ENCODE measurements at regions not wholly inside any gene's neighbourhood (a gene's known extent, or its start where the extent isn't known, plus 50 kb on each side); places are given as distances from the start of the nearest gene placed in this dataset.
"Not testable (repeated sequence)": the region's sequence is repeated elsewhere in the genome, so short reads cannot be mapped to it uniquely, and the experiment has no call there.

DNA sequence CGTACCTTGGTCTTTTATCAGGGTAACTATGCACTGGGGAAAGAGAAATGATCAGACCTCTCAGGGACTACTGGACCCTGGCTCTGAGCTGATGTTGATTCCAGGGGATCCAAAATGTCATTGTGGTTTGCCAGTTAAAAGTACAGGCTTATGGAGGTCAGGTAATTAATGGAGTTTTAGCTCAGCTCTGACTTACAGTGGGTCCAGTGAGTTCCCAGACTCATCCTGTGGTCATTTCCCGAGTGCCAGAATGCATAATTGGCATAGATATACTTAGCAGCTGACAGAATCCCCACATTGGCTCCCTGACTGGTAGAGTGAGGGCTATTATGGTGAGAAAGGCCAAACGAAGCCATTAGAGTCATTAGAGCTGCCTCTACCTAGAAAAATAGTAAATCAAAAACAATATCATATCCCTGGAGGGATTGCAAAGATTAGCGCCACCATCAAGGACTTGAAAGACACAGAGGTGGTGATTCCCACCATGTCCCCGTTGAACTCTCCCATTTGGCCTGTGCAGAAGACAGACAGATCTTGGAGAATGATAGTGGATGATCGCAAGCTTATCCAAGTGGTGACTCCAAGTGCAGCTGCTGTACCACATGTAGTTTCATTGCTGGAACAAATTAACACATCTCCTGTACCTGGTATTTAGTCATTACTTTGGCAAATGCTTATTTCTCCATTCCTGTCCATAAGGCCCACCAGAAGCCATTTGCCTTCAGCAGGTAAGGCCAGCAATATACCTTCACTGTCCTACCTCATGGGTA, 152.4 kb downstream of the THBS2 start:
- no peak overlapping the region for H3K27ac ChIP-seq

DNA sequence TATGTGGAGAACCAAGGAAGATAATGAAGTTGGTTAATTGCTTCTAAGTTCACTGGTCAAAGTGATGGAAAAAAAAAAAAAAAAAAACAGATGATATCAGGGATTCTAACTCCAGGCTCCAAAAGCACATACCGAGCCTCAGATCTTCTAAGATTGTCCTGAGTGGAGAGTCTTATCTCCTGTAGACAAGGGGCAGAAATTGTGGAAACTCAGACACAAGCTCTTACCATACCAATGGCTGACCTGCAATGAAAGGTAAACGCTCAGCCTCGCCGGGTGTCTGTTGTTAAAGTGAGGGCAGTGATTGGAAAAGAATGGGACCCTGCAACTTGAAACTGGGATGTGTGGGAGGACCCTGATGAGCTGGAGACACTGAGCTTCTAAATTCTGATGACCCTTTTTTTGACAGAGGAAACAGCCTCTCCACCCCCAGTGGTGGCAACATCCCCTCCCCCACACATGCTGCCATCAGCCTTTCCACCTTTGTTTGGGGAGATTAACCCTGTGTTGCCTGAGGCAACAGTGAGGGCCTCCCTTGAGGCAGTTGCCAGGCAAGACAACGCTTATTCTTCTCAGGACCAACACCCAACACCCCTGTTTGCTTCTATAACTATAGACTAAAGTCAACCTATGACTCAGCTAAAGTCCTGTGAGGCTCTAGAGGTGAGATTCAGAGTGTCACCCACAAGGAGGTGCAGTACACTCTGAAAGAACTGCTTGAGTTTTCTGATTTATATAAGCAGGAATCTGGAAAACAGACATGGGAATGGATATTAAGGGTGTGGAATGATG, 154.0 kb downstream of the THBS2 start:
- H3K27ac ChIP-seq = no peak overlapping the region
- TF ChIP-seq, protein P1, sequence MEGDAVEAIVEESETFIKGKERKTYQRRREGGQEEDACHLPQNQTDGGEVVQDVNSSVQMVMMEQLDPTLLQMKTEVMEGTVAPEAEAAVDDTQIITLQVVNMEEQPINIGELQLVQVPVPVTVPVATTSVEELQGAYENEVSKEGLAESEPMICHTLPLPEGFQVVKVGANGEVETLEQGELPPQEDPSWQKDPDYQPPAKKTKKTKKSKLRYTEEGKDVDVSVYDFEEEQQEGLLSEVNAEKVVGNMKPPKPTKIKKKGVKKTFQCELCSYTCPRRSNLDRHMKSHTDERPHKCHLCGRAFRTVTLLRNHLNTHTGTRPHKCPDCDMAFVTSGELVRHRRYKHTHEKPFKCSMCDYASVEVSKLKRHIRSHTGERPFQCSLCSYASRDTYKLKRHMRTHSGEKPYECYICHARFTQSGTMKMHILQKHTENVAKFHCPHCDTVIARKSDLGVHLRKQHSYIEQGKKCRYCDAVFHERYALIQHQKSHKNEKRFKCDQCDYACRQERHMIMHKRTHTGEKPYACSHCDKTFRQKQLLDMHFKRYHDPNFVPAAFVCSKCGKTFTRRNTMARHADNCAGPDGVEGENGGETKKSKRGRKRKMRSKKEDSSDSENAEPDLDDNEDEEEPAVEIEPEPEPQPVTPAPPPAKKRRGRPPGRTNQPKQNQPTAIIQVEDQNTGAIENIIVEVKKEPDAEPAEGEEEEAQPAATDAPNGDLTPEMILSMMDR (conservative IDR thresholded peaks at IDR 0.05) = no peak
- no peak for TF ChIP-seq ZFX (IDR thresholded peaks at IDR 0.05)

More for the DNA sequence above, 152.4 kb downstream of the THBS2 start:
- TF ChIP-seq, protein P1 (conservative IDR thresholded peaks at IDR 0.05) = no peak
- no peak for TF ChIP-seq ZFX (IDR thresholded peaks at IDR 0.05)

DNA sequence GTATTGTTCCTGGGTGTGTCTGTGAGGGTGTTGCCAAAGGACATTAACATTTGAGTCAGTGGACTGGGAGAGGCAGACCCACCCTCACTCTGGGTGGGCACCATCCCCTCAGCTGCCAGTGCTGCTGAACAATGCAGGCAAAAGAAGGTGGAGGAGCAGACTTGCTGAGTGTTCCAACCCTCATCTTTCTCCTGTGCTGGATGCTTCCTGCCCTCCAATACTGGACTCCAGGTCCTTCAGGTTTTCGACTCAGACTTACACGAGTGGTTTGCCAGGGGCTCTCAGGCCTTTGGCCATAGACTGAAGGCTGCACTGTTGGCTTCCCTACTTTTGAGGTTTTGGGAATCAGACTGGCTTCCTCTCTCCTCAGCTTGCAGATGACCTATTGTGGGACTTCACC, 155.0 kb downstream of the THBS2 start:
- not testable (repeated sequence) for H3K27ac ChIP-seq

DNA sequence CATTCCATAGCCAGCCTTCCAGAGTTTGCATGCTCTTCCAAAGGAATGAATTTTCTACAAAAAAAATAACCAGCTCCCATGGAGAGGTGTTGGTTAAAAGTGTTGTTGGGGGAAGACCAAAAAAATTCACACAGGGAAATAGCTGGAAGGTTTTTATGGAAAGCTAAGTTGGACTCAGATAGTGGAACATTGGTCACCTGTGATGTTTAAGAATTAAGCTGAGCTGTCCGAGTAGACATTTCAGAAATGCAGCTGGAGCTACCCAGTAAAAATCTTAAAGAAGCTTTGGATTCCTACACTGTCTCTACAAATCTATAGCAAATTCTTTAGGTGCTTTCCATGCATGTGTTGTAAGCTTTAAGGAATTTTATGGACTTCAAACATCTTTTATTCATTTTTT, 155.5 kb downstream of the THBS2 start:
- no peak overlapping the region for H3K27ac ChIP-seq
- TF ChIP-seq, protein P1 (conservative IDR thresholded peaks at IDR 0.05) = no peak
- no peak for TF ChIP-seq ZFX (IDR thresholded peaks at IDR 0.05)

DNA sequence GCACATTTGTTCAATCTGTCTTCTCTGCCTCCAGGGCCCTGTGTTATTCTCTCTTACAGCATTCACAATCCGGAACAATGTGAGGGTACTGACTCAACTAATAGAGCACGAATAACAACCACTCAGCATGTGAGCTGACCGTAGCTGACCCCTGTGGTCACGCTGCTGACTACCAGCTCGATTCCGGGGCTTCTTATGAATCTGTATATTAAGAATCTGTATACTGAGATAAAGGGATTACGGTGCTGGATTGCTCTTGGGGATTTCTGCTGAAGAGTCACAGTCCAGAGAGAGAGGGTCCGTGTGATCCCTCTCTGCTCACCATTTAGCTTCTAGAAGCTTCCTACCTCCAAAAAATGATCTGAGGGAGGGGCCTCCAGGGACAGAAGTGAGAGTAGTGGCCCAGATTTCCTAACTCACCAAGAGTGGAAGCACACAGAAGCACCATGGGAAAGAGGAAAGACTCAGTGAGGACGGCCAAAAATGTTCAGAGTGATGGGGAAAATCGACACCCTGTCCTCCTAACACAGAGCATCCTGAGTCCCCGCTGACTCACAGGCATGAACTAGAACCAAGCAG, 156.2 kb downstream of the THBS2 start:
- no peak overlapping the region for H3K27ac ChIP-seq
- TF ChIP-seq, protein P1 (conservative IDR thresholded peaks at IDR 0.05) = no peak
- TF ChIP-seq ZFX (IDR thresholded peaks at IDR 0.05) = no peak

DNA sequence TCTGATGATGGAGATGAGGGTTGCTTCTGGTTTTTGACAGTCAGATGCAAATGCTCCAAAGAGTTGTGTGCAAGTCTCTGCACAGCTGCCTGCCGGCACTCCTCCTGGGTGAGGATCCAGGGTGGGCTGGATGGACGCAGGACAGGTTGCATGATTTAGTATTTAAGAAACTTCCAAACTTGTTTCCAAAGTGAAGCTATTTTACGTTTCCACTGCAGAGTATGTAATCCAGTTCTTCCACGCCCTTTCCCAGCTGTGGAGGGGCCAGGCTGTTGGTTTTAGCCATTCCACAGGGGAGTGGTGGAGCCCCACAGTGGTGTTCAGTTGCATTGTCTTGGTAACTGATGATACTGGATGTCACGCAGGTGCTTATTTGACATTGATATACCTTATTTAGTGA, 157.3 kb downstream of the THBS2 start:
- TF ChIP-seq ZFX (IDR thresholded peaks at IDR 0.05) = no peak
- TF ChIP-seq, protein P1 (conservative IDR thresholded peaks at IDR 0.05) = peak; percentile 15; the same call in 1 of the 2 replicates
- H3K27ac ChIP-seq = no peak overlapping the region

DNA sequence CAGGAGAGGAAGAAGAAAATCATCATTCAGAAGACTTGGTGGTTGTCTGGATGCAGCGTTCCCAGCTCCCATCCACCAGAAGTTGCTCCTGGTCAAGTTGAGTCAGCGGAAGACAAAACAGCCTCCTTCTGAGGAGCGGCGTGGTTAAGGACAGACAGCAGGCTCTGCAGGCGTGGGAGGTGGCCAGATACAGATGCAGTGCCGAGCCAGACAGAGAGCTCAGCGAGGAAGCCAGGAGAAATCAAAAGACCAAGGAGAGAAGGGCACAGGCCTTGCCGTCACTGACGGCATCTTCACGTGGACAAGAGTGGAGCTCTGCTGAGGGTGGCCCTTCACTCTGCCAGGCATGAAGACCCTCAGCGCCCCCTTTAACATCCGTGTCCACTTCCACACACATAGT, 158.5 kb downstream of the THBS2 start:
- no peak for TF ChIP-seq ZFX (IDR thresholded peaks at IDR 0.05)
- TF ChIP-seq, protein P1 (conservative IDR thresholded peaks at IDR 0.05) = no peak
- no peak overlapping the region for H3K27ac ChIP-seq
